ENCODE measurements at regions not wholly inside any gene's neighbourhood (a gene's known extent, or its start where the extent isn't known, plus 50 kb on each side); places are given as distances from the start of the nearest gene placed in this dataset.

GRCh38 chr3:41104147-41104546 lies 95.2 kb upstream of the CTNNB1 start:
- H3K27ac Mint-ChIP-seq, result no peak overlapping the region
- no peaks in the 10 kb centered on the region for H3K27me3 Mint-ChIP-seq
- no peaks in the 10 kb centered on the region for H3K9me3 Mint-ChIP-seq
- no peaks in the 10 kb centered on the region for H3K36me3 Mint-ChIP-seq
- H3K4me3 Mint-ChIP-seq, result no peak overlapping the region
- TF ChIP-seq CTCF (conservative IDR thresholded peaks at IDR 0.05), result no peak
- H3K4me1 Mint-ChIP-seq (ENCODE audit: unreplicated experiment), result no peaks in the 10 kb centered on the region
- no peak for DNase-seq (ENCODE audit: extremely low spot score, unreplicated experiment)

GRCh38 chr3:41106691-41107090 lies 92.6 kb upstream of the CTNNB1 start:
- DNase-seq (ENCODE audit: extremely low spot score, unreplicated experiment), result no peak
- Mint-ChIP-seq H3K27me3 (no peaks in the 10 kb centered on the region), H3K4me3 (no peak overlapping the region), H3K9me3 (no peaks in the 10 kb centered on the region), H3K36me3 (no peaks in the 10 kb centered on the region), H3K27ac (no peak overlapping the region), H3K4me1 (ENCODE audit: unreplicated experiment) (no peaks in the 10 kb centered on the region)
- TF ChIP-seq CTCF (conservative IDR thresholded peaks at IDR 0.05), result no peak

GRCh38 chr3:41111011-41111410 lies 88.3 kb upstream of the CTNNB1 start:
- Mint-ChIP-seq H3K27me3 (no peaks in the 10 kb centered on the region), H3K4me1 (ENCODE audit: unreplicated experiment) (no peaks in the 10 kb centered on the region), H3K4me3 (no peak overlapping the region), H3K36me3 (no peaks in the 10 kb centered on the region), H3K27ac (no peak overlapping the region), H3K9me3 (no peaks in the 10 kb centered on the region)
- DNase-seq (ENCODE audit: extremely low spot score, unreplicated experiment), result no peak
- no peak for TF ChIP-seq CTCF (conservative IDR thresholded peaks at IDR 0.05)

GRCh38 chr3:41112466-41112865 lies 86.8 kb upstream of the CTNNB1 start:
- Mint-ChIP-seq H3K9me3 (no peaks in the 10 kb centered on the region), H3K4me3 (no peak overlapping the region), H3K27ac (no peak overlapping the region), H3K36me3 (no peaks in the 10 kb centered on the region), H3K4me1 (ENCODE audit: unreplicated experiment) (no peaks in the 10 kb centered on the region), H3K27me3 (no peaks in the 10 kb centered on the region)
- DNase-seq (ENCODE audit: extremely low spot score, unreplicated experiment), result no peak
- TF ChIP-seq CTCF (conservative IDR thresholded peaks at IDR 0.05), result no peak

- no peak for TF ChIP-seq CTCF (conservative IDR thresholded peaks at IDR 0.05)
- H3K4me3 Mint-ChIP-seq, result no peak overlapping the region
- no peaks in the 10 kb centered on the region for H3K9me3 Mint-ChIP-seq
Measured at GRCh38 chr3:41115069-41115468, 84.2 kb upstream of the CTNNB1 start.

GRCh38 chr3:41116851-41117250 lies 82.5 kb upstream of the CTNNB1 start:
- Mint-ChIP-seq H3K27me3 (no peaks in the 10 kb centered on the region), H3K36me3 (no peaks in the 10 kb centered on the region), H3K4me3 (no peak overlapping the region), H3K9me3 (no peaks in the 10 kb centered on the region), H3K4me1 (ENCODE audit: unreplicated experiment) (no peaks in the 10 kb centered on the region), H3K27ac (no peak overlapping the region)
- TF ChIP-seq CTCF (conservative IDR thresholded peaks at IDR 0.05), result no peak
- DNase-seq (ENCODE audit: extremely low spot score, unreplicated experiment), result no peak

More at GRCh38 chr3:41115069-41115468, 84.2 kb upstream of the CTNNB1 start:
- Mint-ChIP-seq H3K27me3 (no peaks in the 10 kb centered on the region), H3K36me3 (no peaks in the 10 kb centered on the region), H3K27ac (no peak overlapping the region), H3K4me1 (ENCODE audit: unreplicated experiment) (no peaks in the 10 kb centered on the region)
- no peak for DNase-seq (ENCODE audit: extremely low spot score, unreplicated experiment)

Data from type B pancreatic cell (in vitro differentiated cells).